ENCODE measurements at regions not wholly inside any gene's neighbourhood (a gene's known extent, or its start where the extent isn't known, plus 50 kb on each side); places are given as distances from the start of the nearest gene placed in this dataset.

DNA sequence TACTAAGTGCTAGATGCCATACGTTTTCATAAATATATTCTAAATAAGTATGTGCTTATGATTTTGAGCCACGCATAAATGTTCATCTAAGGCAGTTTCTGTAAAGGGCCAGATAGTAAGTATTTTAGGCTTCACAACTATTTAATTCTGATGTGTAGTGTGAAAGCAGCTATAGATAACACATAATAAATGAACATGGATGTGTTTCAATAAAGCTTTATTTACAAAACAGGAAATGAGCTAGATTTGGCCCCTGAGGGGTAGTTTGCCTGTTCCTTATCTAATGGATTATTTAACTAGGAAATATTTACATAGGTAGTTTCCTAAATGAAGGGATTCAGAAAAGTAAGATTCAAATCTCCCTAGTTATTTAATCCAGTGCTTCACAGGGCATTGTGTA lies 557.6 kb upstream of the PKN2 start:
- H3K4me3 ChIP-seq (ENCODE audit: low read depth, low read length): no peak overlapping the region
- TF ChIP-seq, protein P1, sequence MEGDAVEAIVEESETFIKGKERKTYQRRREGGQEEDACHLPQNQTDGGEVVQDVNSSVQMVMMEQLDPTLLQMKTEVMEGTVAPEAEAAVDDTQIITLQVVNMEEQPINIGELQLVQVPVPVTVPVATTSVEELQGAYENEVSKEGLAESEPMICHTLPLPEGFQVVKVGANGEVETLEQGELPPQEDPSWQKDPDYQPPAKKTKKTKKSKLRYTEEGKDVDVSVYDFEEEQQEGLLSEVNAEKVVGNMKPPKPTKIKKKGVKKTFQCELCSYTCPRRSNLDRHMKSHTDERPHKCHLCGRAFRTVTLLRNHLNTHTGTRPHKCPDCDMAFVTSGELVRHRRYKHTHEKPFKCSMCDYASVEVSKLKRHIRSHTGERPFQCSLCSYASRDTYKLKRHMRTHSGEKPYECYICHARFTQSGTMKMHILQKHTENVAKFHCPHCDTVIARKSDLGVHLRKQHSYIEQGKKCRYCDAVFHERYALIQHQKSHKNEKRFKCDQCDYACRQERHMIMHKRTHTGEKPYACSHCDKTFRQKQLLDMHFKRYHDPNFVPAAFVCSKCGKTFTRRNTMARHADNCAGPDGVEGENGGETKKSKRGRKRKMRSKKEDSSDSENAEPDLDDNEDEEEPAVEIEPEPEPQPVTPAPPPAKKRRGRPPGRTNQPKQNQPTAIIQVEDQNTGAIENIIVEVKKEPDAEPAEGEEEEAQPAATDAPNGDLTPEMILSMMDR (IDR thresholded peaks at IDR 0.05; ENCODE audit: insufficient read depth, low read depth, low read length): no peak
- DNase-seq (ENCODE audit: low read depth): no peak

DNA sequence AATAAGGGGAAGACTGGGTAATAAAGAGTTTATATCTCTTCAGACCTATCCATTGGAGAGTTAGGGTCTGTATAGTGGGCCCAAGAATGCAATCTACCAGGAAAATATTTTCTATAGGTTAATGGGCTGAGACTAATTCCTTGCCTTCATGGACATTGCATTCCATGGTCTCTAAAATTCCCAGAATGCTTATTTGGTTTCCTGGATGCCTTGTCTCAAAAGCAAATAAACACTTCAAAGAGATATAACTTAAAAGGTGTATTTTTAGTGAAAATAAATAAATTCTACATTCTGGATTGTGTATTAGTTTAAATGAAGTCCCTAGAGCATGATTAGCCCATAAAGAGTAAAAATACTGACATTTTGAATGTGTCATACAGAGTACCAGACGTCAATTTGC lies 550.1 kb upstream of the PKN2 start:
- DNase-seq (ENCODE audit: low read depth): no peak
- no peak overlapping the region for H3K4me3 ChIP-seq (ENCODE audit: low read depth, low read length)
- TF ChIP-seq, protein P1 (IDR thresholded peaks at IDR 0.05; ENCODE audit: insufficient read depth, low read depth, low read length): no peak

DNA sequence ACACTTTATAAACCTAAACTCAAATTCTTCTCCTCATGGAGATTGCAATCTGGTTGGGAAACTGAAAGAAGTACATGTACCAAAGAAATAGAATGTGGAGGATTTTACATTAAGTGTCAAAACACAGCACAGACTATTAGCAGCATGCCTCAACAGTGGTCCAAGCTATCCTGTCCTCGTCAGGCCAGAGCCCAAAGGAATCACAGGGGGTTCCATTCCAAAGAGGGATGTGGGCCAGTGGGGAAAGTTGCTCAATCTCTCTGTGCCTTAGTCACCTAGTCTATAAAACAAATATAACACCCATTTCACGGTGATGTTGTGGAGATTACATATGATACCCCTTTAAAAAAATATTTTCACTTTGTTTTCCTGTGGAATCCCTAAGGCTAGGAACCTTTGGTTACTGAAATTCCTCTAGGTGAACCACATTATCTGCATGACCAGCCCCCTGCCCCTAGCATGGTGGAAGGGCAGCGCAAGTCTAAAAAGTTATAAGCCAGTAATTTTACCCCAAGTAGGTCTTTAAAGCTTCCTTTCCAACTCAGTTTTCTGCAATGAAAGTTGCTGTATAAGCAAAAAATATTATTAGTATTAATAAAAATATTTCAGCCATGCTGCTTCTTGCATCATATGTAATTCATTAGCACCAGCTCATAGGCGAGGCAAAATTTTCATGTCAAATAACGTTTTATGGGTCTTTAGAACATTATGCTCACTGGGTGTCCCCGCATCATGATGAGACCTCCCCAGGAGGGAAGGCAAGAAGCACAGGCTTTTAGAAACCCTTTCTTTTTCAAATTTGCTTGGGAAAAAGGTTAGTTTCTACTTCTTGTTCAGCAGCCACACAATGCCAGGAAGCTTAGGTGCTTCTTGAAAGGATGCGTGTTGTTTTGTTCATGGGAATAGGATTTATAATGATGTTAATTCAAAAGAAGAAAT lies 548.8 kb upstream of the PKN2 start:
- no peak for DNase-seq (ENCODE audit: low read depth)
- H3K4me3 ChIP-seq (ENCODE audit: low read depth, low read length): no peak overlapping the region
- TF ChIP-seq, protein P1 (IDR thresholded peaks at IDR 0.05; ENCODE audit: insufficient read depth, low read depth, low read length): no peak

DNA sequence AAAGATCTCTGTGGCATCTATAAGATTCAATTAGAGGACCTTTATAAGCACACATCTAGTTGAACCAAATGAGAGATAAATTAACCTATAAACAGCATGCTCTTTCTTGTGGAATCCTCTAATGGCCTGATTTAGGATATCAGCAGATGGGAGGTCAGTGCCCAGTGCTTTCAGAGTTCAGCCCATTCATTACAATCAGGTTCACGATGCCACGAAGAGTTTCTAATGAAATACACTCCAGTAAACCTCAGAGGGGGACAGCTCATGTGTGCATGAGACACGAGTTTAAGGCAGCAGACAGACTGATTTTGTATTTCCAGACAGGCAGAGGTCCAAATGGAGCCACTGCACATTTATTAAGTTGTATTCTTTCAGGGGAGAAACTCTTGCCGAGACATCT lies 544.4 kb upstream of the PKN2 start:
- TF ChIP-seq, protein P1 (IDR thresholded peaks at IDR 0.05; ENCODE audit: insufficient read depth, low read depth, low read length): no peak
- no peak overlapping the region for H3K4me3 ChIP-seq (ENCODE audit: low read depth, low read length)
- no peak for DNase-seq (ENCODE audit: low read depth)

DNA sequence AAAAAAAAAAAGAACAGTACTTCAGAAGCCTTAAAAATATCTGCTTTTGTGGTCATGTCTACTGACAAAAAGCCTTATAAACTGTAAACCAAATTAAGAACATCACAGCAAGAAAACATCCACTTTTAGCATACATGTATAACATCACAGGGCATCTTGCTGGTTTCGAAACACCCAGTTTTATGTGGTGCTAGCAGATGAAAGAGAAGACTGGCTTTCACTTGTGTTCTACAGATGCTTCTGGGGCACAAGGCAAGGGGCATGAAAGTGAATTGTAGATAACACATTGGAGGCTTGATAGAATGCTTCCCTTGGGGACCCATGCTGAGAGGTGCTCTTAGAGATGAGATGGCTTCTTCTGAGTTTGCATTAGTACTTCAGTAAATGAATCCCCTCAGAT lies 543.7 kb upstream of the PKN2 start:
- TF ChIP-seq, protein P1 (IDR thresholded peaks at IDR 0.05; ENCODE audit: insufficient read depth, low read depth, low read length): no peak
- H3K4me3 ChIP-seq (ENCODE audit: low read depth, low read length): no peak overlapping the region
- DNase-seq (ENCODE audit: low read depth): no peak

DNA sequence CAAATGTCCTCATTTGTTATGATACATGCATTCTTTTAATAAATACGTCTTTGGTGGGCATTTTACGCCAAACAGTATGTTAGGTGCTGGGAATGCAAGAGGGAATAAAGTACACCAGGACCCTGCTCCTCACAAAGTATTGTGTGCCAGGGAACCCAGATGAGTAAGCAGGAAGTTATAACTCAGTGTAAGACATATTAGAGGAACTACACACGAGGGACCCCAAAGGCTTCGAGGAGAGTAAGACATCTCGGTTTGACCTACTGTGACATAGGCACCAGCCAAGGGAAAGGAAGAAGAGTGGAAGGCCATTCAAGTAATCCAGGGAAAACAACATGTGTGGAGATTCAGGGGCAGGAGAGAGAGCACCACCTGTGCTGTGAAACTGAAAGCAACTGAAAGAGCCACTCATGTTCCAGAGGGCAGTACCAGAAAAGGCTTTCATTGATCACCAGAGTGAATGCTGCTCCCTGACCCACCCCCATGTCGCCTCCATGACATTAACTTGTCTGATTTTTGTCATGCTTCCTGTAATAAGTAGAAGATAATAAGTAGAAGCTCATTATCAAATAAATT lies 542.5 kb upstream of the PKN2 start:
- H3K4me3 ChIP-seq (ENCODE audit: low read depth, low read length): no peak overlapping the region
- no peak for DNase-seq (ENCODE audit: low read depth)
- TF ChIP-seq, protein P1 (IDR thresholded peaks at IDR 0.05; ENCODE audit: insufficient read depth, low read depth, low read length): no peak
